SU-DHL-6 (cell line): ENCODE measurements at regions not wholly inside any gene's neighbourhood (a gene's known extent, or its start where the extent isn't known, plus 50 kb on each side); places are given as distances from the start of the nearest gene placed in this dataset.
"Not testable (repeated sequence)": the region's sequence is repeated elsewhere in the genome, so short reads cannot be mapped to it uniquely, and the experiment has no call there.

Experiments
- H2AFZ ChIP-seq: fragments of 200-600 bp; sonication (generic); 2 replicates; pipeline ENCODE4 v1.6.1; 2014; ENCODE audit warnings: low read depth, mild to moderate bottlenecking, moderate library complexity, mixed read lengths, antibody characterized with exemption, low read length; ENCODE audit not compliant: severe bottlenecking
- H3F3A ChIP-seq: fragments of 200-600 bp; shearing (Covaris generic); 2 replicates; pipeline ENCODE4 v1.6.0; 2016; ENCODE audit warnings: antibody characterized with exemption, mild to moderate bottlenecking; ENCODE audit not compliant: insufficient read depth
- H3K27ac ChIP-seq: fragments of 200-600 bp; sonication (generic); 2 replicates; pipeline ENCODE4 v1.5.1; 2016; ENCODE audit warnings: low read depth, mild to moderate bottlenecking, low read length, moderate library complexity, mixed read lengths
- H3K27me3 ChIP-seq: fragments of 200-600 bp; sonication (generic), shearing (Covaris generic); 2 replicates; pipeline ENCODE4 v1.6.0; 2014; ENCODE audit warnings: mild to moderate bottlenecking, low read length
- H3K36me3 ChIP-seq: fragments of 200-600 bp; sonication (generic); 2 replicates; pipeline ENCODE4 v1.6.1; 2014; ENCODE audit warnings: mild to moderate bottlenecking, low read length, mixed read lengths
- H3K4me2 ChIP-seq: fragments of 300-600, 200-600 bp; shearing (Covaris generic), sonication (generic); 2 replicates; pipeline ENCODE4 v1.6.0; 2014; ENCODE audit warnings: low read length, low read depth, mild to moderate bottlenecking; ENCODE audit not compliant: poor library complexity, severe bottlenecking
- H3K4me3 ChIP-seq: fragments of 200-600 bp; sonication (generic); 2 replicates; pipeline ENCODE4 v1.5.1; 2014; ENCODE audit warnings: antibody characterized with exemption, low read length, mild to moderate bottlenecking, mixed read lengths; ENCODE audit not compliant: insufficient read depth, poor library complexity, severe bottlenecking
- H3K79me2 ChIP-seq: fragments of 200-600 bp; sonication (generic); 2 replicates; pipeline ENCODE4 v1.6.1; 2014; ENCODE audit warnings: mild to moderate bottlenecking, low read length, moderate library complexity; ENCODE audit not compliant: insufficient read depth
- H3K9ac ChIP-seq: fragments of 200-600 bp; sonication (generic); 2 replicates; pipeline ENCODE4 v1.7.0; 2014; ENCODE audit warnings: mild to moderate bottlenecking, low read length
- H3K9me2 ChIP-seq: fragments of 200-600 bp; sonication (generic); replicated peaks from 2 replicates; pipeline ENCODE4 v1.6.1; 2014; ENCODE audit warnings: low read length; ENCODE audit not compliant: insufficient read depth
- H3K9me3 ChIP-seq: fragments of 200-600 bp; sonication (generic); 2 replicates; pipeline ENCODE4 v1.6.1; 2014; ENCODE audit warnings: low read length, mixed read lengths; ENCODE audit not compliant: insufficient read depth
- H4K20me1 ChIP-seq: fragments of 200-600 bp; sonication (generic); 2 replicates; pipeline ENCODE4 v1.6.1; 2014; ENCODE audit warnings: low read depth, mild to moderate bottlenecking, antibody characterized with exemption, low read length, moderate library complexity, mixed read lengths
- CTCF ChIP-seq: fragments of 200-600 bp; sonication (generic); IDR thresholded peaks from one replicate; pipeline ENCODE4 v1.5.1; 2017; ENCODE audit warnings: antibody characterized with exemption, mild to moderate bottlenecking, low read length, moderate library complexity; ENCODE audit not compliant: insufficient read depth, poor library complexity, severe bottlenecking
- EZH2phosphoT487 ChIP-seq: fragments of 200-600 bp; sonication (generic), shearing (Covaris generic); conservative IDR thresholded peaks from 2 replicates; pipeline ENCODE4 v1.6.1; 2018; ENCODE audit warnings: mild to moderate bottlenecking, antibody characterized with exemption, low read length, moderate library complexity, mixed read lengths

DNA sequence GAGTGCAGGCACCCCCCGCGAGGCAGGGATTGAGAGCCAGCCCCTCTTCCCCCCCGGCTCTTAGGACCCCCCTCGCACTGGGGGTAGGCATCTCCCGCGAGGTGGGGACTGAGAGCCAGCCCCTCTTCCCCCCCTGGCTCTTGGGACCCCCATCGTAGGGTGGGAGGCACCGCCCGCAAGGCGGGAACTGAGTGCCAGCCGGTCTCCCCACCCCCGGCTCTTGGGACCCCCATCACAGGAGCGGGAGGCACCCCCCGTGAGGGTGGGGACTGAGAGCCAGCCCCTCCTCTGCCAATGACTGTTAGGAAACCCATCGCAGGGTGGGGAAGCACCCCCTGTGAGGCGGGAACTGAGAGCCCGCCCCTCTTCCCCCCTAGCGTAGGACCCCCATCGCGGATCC lies 363.4 kb upstream of the SPRY2 start:
- no peak overlapping the region for H3K9ac ChIP-seq
- no peak overlapping the region for H2AFZ ChIP-seq
- no peak overlapping the region for H3K27ac ChIP-seq
- no peak for TF ChIP-seq CTCF
- no peak for TF ChIP-seq EZH2phosphoT487
- no peaks in the 10 kb centered on the region for H4K20me1 ChIP-seq
- no peak overlapping the region for H3K4me2 ChIP-seq
- no peaks in the 10 kb centered on the region for H3K79me2 ChIP-seq
- no peak overlapping the region for H3K4me3 ChIP-seq
- no peaks in the 10 kb centered on the region for H3F3A ChIP-seq
- H3K27me3 ChIP-seq, result no peaks in the 10 kb centered on the region
- H3K9me3 ChIP-seq, result no peaks in the 10 kb centered on the region
- H3K9me2 ChIP-seq, result no peaks in the 10 kb centered on the region
- no peaks in the 10 kb centered on the region for H3K36me3 ChIP-seq

DNA sequence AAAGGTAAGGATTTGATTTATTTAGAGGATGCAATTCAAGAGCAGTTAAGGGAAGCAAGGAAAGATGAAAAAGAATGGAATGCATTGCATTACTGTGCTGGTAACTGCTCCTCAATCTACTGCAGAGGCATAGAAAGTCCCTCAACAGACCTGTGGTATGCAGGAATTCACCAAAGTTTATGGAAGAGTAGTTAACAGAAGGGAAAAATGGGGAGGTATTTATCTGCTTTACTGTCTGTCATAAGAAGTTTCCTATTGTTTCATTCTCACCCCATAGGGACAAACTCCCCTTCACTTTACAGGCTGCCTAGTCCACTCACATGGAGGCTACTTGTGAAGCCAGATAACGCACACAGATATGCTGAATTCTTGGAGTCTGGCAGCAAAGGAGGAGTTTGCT lies 354.9 kb upstream of the SPRY2 start:
- H3K4me3 ChIP-seq, result no peak overlapping the region
- no peaks in the 10 kb centered on the region for H3K36me3 ChIP-seq
- H3K9me3 ChIP-seq, result no peaks in the 10 kb centered on the region
- H3K9me2 ChIP-seq, result no peaks in the 10 kb centered on the region
- H3K27ac ChIP-seq, result no peak overlapping the region
- H3F3A ChIP-seq, result no peaks in the 10 kb centered on the region
- H4K20me1 ChIP-seq, result no peaks in the 10 kb centered on the region
- no peak overlapping the region for H2AFZ ChIP-seq
- no peak overlapping the region for H3K9ac ChIP-seq
- no peaks in the 10 kb centered on the region for H3K79me2 ChIP-seq
- TF ChIP-seq EZH2phosphoT487 (no peak), CTCF (no peak)
- H3K27me3 ChIP-seq, result no peaks in the 10 kb centered on the region
- H3K4me2 ChIP-seq, result no peak overlapping the region

DNA sequence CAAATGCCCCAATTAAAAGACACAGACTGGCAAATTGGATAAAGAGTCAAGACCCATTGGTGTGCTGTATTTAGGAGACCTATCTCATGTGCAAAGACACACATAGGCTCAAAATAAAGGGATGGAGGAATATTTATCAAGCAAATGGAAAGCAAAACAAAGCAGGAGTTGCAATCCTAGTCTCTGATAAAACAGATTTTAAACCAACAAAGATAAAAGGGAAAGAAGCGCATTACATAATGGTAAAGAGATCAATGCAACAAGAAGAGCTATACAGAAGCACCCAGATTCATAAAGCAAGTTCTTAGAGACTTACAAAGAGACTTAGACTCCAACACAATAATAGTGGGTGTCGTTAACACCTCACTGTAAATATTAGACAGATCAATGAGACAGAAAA lies 350.9 kb upstream of the SPRY2 start:
- H3K36me3 ChIP-seq, H3K9me2 ChIP-seq, H3K4me3 ChIP-seq, H3K4me2 ChIP-seq, H3K27ac ChIP-seq, H3K9ac ChIP-seq, H3K27me3 ChIP-seq, H3F3A ChIP-seq, H2AFZ ChIP-seq, H3K9me3 ChIP-seq, H3K79me2 ChIP-seq, H4K20me1 ChIP-seq: not testable (repeated sequence)

DNA sequence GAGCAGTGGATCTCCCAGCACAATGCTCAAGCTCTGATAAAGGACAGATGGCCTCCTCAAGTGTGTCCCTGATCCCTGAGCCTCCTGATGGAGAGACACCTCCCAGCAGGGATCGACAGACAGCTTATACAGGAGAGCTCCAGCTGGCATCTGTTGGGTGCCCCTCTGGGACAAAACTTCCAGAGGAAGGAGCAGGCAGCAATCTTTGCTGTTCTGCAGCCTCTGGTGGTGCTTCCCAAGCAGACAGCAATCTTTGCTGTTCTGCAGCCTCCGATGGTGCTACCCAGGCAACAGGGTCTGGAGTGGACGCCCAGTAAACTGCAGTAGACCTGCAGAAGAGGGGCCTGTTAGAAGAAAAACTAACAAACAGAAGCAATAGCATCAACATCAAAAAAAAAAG lies 349.3 kb upstream of the SPRY2 start:
- H3K79me2 ChIP-seq, result no peaks in the 10 kb centered on the region
- no peak overlapping the region for H3K4me2 ChIP-seq
- H3K9me2 ChIP-seq, result no peaks in the 10 kb centered on the region
- no peak for TF ChIP-seq CTCF
- TF ChIP-seq EZH2phosphoT487, result no peak
- no peaks in the 10 kb centered on the region for H4K20me1 ChIP-seq
- H3K9ac ChIP-seq, result no peak overlapping the region
- no peak overlapping the region for H3K27ac ChIP-seq
- H3K9me3 ChIP-seq, result no peaks in the 10 kb centered on the region
- no peak overlapping the region for H2AFZ ChIP-seq
- no peaks in the 10 kb centered on the region for H3K27me3 ChIP-seq
- H3K36me3 ChIP-seq, result no peaks in the 10 kb centered on the region
- no peaks in the 10 kb centered on the region for H3F3A ChIP-seq
- H3K4me3 ChIP-seq, result no peak overlapping the region
